ENCODE measurements at regions not wholly inside any gene's neighbourhood (a gene's known extent, or its start where the extent isn't known, plus 50 kb on each side); places are given as distances from the start of the nearest gene placed in this dataset.

DNA sequence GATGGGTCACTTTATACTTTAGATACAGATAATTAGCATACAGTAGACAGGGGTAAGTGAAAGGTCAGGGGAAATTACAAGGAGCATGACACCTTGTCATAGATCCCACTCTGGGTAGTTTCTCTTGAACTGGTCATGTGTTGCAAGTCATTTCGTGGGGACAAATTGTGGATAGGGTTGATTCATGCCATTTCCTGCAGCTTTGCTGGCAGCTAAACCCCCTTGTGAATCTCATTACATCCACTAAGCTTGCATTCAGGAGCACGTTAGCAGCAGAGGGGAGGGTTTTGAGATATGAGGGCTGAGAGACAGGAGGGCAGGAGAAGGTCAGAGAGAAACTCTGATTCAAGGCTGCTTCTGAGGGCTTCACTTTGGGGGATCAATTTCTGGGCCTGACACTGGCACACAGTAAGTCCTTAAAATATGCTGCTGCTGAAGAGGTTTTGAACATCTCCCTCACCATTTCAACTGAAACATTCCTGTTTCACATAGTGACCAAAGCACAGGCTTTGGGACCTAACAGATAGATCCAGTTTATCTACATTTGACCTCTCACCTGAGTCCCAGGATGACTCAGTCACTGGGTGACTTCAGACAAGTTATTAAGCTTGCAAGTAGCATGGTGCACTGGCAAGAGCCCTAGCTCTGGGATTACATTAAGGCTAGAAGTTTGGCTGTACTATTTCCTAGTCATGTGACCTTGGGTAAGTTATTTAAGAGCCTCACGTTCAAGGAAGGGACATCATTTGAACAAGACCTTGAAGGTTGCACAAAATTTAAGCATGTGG, 206.0 kb upstream of the USP24 start:
- no peak overlapping the region for H2AFZ ChIP-seq (ENCODE audit: insufficient read depth, low read length, poor library complexity)
- H2AK5ac ChIP-seq (ENCODE audit: low read length): peak overlapping the region; percentile 59
- H3K36me3 ChIP-seq (ENCODE audit: control insufficient read depth in 1 of 2, insufficient read depth in 2 of 2, low read length in 2 of 2): no peaks in the 10 kb centered on the region
- H4K12ac ChIP-seq (ENCODE audit: low read depth, low read length): no peak overlapping the region
- H2BK120ac ChIP-seq (ENCODE audit: insufficient read depth, low read length, poor library complexity): peak overlapping the region; percentile 79
- DNase-seq: peak; percentile 70 to 86
- no peak overlapping the region for H3K9ac ChIP-seq (ENCODE audit: low read length)
- no peak overlapping the region for H3K4me3 ChIP-seq (ENCODE audit: low read depth, low read length)
- H4K8ac ChIP-seq (ENCODE audit: low read depth, low read length): peak overlapping the region; percentile 37
- H3K9me3 ChIP-seq (ENCODE audit: insufficient read depth, low read depth, low read length): no peaks in the 10 kb centered on the region
- peak overlapping the region; percentile 73 for H2BK12ac ChIP-seq (ENCODE audit: low read length)
- no peaks in the 10 kb centered on the region for H3K79me2 ChIP-seq (ENCODE audit: control insufficient read depth, insufficient read depth, low read length, poor library complexity)
- H4K91ac ChIP-seq (ENCODE audit: low read depth, low read length): peak overlapping the region; percentile 51
- peaks cover 8% of the 10 kb centered on the region for H3K79me1 ChIP-seq (ENCODE audit: low read length)
- H3K4ac ChIP-seq (ENCODE audit: low read depth, low read length): no peak overlapping the region
- H3K23ac ChIP-seq (ENCODE audit: low read length): no peak overlapping the region
- peak overlapping the region; percentile 82 for H3K18ac ChIP-seq (ENCODE audit: low read length)
- H3K27me3 ChIP-seq (ENCODE audit: insufficient read depth, low read length): no peaks in the 10 kb centered on the region
- H3K27ac ChIP-seq (ENCODE audit: low read depth, low read length): no peak overlapping the region
- no peak overlapping the region for H3K4me2 ChIP-seq (ENCODE audit: low read length)
- H3K14ac ChIP-seq (ENCODE audit: low read length): peak overlapping the region; percentile 39
- no CpG with 5 or more reads among the region's 3 CpGs for WGBS (ENCODE audit: extremely low coverage, insufficient coverage, insufficient read length)
- H3K4me1 ChIP-seq (ENCODE audit: control insufficient read depth in 1 of 2, insufficient read depth in 2 of 2, low read length in 2 of 2): peaks cover 13 to 15% of the 10 kb centered on the region in 2 experiments
- H2BK5ac ChIP-seq (ENCODE audit: low read depth, low read length, poor library complexity): peak overlapping the region; percentile 43

GRCh38 chr1:55420026-55420425, 204.9 kb upstream of the USP24 start:
- no peak overlapping the region for H3K4me3 ChIP-seq (ENCODE audit: low read depth, low read length)
- no peak overlapping the region for H3K23ac ChIP-seq (ENCODE audit: low read length)
- no peak overlapping the region for H3K4ac ChIP-seq (ENCODE audit: low read depth, low read length)
- WGBS (ENCODE audit: extremely low coverage, insufficient coverage, insufficient read length): no CpG with 5 or more reads among the region's 2 CpGs
- no peak overlapping the region for H4K91ac ChIP-seq (ENCODE audit: low read depth, low read length)
- H3K36me3 ChIP-seq (ENCODE audit: control insufficient read depth in 1 of 2, insufficient read depth in 2 of 2, low read length in 2 of 2): no peaks in the 10 kb centered on the region
- H3K27ac ChIP-seq (ENCODE audit: low read depth, low read length): no peak overlapping the region
- no peak overlapping the region for H2BK12ac ChIP-seq (ENCODE audit: low read length)
- no peak overlapping the region for H4K12ac ChIP-seq (ENCODE audit: low read depth, low read length)
- no peak overlapping the region for H4K8ac ChIP-seq (ENCODE audit: low read depth, low read length)
- no peaks in the 10 kb centered on the region for H3K27me3 ChIP-seq (ENCODE audit: insufficient read depth, low read length)
- H3K9me3 ChIP-seq (ENCODE audit: insufficient read depth, low read depth, low read length): no peaks in the 10 kb centered on the region
- H3K14ac ChIP-seq (ENCODE audit: low read length): no peak overlapping the region
- H2BK120ac ChIP-seq (ENCODE audit: insufficient read depth, low read length, poor library complexity): no peak overlapping the region
- H2AK5ac ChIP-seq (ENCODE audit: low read length): no peak overlapping the region
- peaks cover 8% of the 10 kb centered on the region for H3K79me1 ChIP-seq (ENCODE audit: low read length)
- no peak overlapping the region for H3K18ac ChIP-seq (ENCODE audit: low read length)
- H2BK5ac ChIP-seq (ENCODE audit: low read depth, low read length, poor library complexity): no peak overlapping the region
- no peak for DNase-seq
- H3K79me2 ChIP-seq (ENCODE audit: control insufficient read depth, insufficient read depth, low read length, poor library complexity): no peaks in the 10 kb centered on the region
- no peak overlapping the region for H2AFZ ChIP-seq (ENCODE audit: insufficient read depth, low read length, poor library complexity)
- no peak overlapping the region for H3K9ac ChIP-seq (ENCODE audit: low read length)
- peaks cover 10 to 13% of the 10 kb centered on the region in 2 experiments for H3K4me1 ChIP-seq (ENCODE audit: control insufficient read depth in 1 of 2, insufficient read depth in 2 of 2, low read length in 2 of 2)
- H3K4me2 ChIP-seq (ENCODE audit: low read length): no peak overlapping the region

DNA sequence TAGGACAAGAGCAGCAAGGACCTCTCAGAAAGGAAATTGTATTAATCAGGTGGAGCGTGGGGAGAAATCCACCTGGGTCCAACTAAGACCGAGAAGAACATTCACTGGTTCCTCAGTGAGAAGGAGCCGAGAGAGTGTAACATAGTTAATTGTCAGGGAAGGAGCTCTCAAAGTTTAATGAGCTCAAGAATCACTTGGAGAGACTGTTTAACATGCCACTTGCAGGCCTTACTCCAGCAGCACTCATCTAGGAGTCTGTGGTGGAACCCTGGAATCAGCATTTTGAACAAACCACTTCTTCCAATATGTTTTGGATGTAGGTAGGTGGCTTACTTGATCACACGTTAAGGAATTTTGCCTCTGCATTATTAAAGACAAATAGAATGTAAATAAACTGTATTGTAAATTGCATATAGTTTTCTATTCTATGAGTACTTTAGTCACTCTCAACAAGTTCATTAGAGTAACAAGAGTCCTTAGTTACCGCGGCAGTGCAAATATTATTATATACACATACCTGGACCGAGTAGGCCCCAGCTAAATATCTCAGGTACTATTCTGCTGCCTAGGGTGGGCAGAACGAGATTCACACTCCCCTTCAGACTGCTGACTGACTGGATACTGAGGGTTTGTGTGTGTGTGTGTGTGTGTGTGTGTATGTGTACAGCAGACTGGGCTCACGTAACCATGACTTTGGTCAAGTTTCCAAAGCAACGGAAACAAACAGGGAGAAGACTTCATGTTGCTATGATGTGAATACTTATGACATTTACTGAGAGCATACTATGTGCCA, 203.2 kb upstream of the USP24 start:
- Histone ChIP-seq H3K4me2 (ENCODE audit: low read length) (no peak overlapping the region), H4K91ac (ENCODE audit: low read depth, low read length) (no peak overlapping the region), H3K4ac (ENCODE audit: low read depth, low read length) (no peak overlapping the region), H2AFZ (ENCODE audit: insufficient read depth, low read length, poor library complexity) (no peak overlapping the region), H3K79me2 (ENCODE audit: control insufficient read depth, insufficient read depth, low read length, poor library complexity) (no peaks in the 10 kb centered on the region), H4K12ac (ENCODE audit: low read depth, low read length) (no peak overlapping the region), H3K4me3 (ENCODE audit: low read depth, low read length) (no peak overlapping the region), H2BK120ac (ENCODE audit: insufficient read depth, low read length, poor library complexity) (no peak overlapping the region), H3K9me3 (ENCODE audit: insufficient read depth, low read depth, low read length) (no peaks in the 10 kb centered on the region), H4K8ac (ENCODE audit: low read depth, low read length) (no peak overlapping the region), H2AK5ac (ENCODE audit: low read length) (no peak overlapping the region), H3K14ac (ENCODE audit: low read length) (no peak overlapping the region), H3K23ac (ENCODE audit: low read length) (no peak overlapping the region), H3K27ac (ENCODE audit: low read depth, low read length) (no peak overlapping the region), H2BK12ac (ENCODE audit: low read length) (no peak overlapping the region), H2BK5ac (ENCODE audit: low read depth, low read length, poor library complexity) (no peak overlapping the region), H3K9ac (ENCODE audit: low read length) (no peak overlapping the region), H3K4me1 (ENCODE audit: control insufficient read depth in 1 of 2, insufficient read depth in 2 of 2, low read length in 2 of 2) (peaks cover 6 to 10% of the 10 kb centered on the region in 2 experiments), H3K79me1 (ENCODE audit: low read length) (peaks cover 9% of the 10 kb centered on the region), H3K27me3 (ENCODE audit: insufficient read depth, low read length) (no peaks in the 10 kb centered on the region), H3K36me3 (ENCODE audit: control insufficient read depth in 1 of 2, insufficient read depth in 2 of 2, low read length in 2 of 2) (no peaks in the 10 kb centered on the region), H3K18ac (ENCODE audit: low read length) (no peak overlapping the region)
- no CpG with 5 or more reads among the region's 10 CpGs for WGBS (ENCODE audit: extremely low coverage, insufficient coverage, insufficient read length)
- no peak for DNase-seq

- no peak overlapping the region for H3K27ac ChIP-seq (ENCODE audit: low read depth, low read length)
- H3K18ac ChIP-seq (ENCODE audit: low read length): no peak overlapping the region
- H2AK5ac ChIP-seq (ENCODE audit: low read length): no peak overlapping the region
- no CpG with 5 or more reads among the region's 2 CpGs for whole genome bisulfite sequencing (ENCODE audit: extremely low coverage, insufficient coverage, insufficient read length)
- H4K91ac ChIP-seq (ENCODE audit: low read depth, low read length): no peak overlapping the region
- H2BK5ac ChIP-seq (ENCODE audit: low read depth, low read length, poor library complexity): no peak overlapping the region
- H2BK12ac ChIP-seq (ENCODE audit: low read length): no peak overlapping the region
- H3K9ac ChIP-seq (ENCODE audit: low read length): no peak overlapping the region
- no peak overlapping the region for H3K4me3 ChIP-seq (ENCODE audit: low read depth, low read length)
- H3K9me3 ChIP-seq (ENCODE audit: insufficient read depth, low read depth, low read length): no peaks in the 10 kb centered on the region
- H3K4me1 ChIP-seq (ENCODE audit: control insufficient read depth in 1 of 2, insufficient read depth in 2 of 2, low read length in 2 of 2): peaks cover 5 to 13% of the 10 kb centered on the region in 2 experiments
- peaks cover 14% of the 10 kb centered on the region for H3K79me1 ChIP-seq (ENCODE audit: low read length)
- H3K27me3 ChIP-seq (ENCODE audit: insufficient read depth, low read length): no peaks in the 10 kb centered on the region
- H3K79me2 ChIP-seq (ENCODE audit: control insufficient read depth, insufficient read depth, low read length, poor library complexity): no peaks in the 10 kb centered on the region
- H4K8ac ChIP-seq (ENCODE audit: low read depth, low read length): no peak overlapping the region
- no peak overlapping the region for H2BK120ac ChIP-seq (ENCODE audit: insufficient read depth, low read length, poor library complexity)
- no peak for DNase-seq
- H3K14ac ChIP-seq (ENCODE audit: low read length): no peak overlapping the region
- no peak overlapping the region for H4K12ac ChIP-seq (ENCODE audit: low read depth, low read length)
- no peak overlapping the region for H3K23ac ChIP-seq (ENCODE audit: low read length)
- no peak overlapping the region for H3K4ac ChIP-seq (ENCODE audit: low read depth, low read length)
- H3K4me2 ChIP-seq (ENCODE audit: low read length): no peak overlapping the region
- H3K36me3 ChIP-seq (ENCODE audit: control insufficient read depth in 1 of 2, insufficient read depth in 2 of 2, low read length in 2 of 2): no peaks in the 10 kb centered on the region
- no peak overlapping the region for H2AFZ ChIP-seq (ENCODE audit: insufficient read depth, low read length, poor library complexity)
Observed at GRCh38 chr1:55416164-55416842, 201.1 kb upstream of the USP24 start.

Data from trophoblast cell (in vitro differentiated cells and primary cell).